ENCODE measurements at regions not wholly inside any gene's neighbourhood (a gene's known extent, or its start where the extent isn't known, plus 50 kb on each side); places are given as distances from the start of the nearest gene placed in this dataset.
"Not testable (repeated sequence)": the region's sequence is repeated elsewhere in the genome, so short reads cannot be mapped to it uniquely, and the experiment has no call there.

- H3K4me3 ChIP-seq, result no peak overlapping the region
- DNase-seq, result no peak
- H3K36me3 ChIP-seq, result no peaks in the 10 kb centered on the region
- H3K9me3 ChIP-seq, result no peaks in the 10 kb centered on the region
- H3K4me1 ChIP-seq, result no peaks in the 10 kb centered on the region
- H3K27ac ChIP-seq, result no peak overlapping the region
- intact Hi-C loops (cut with DNase I; ENCODE audit: low total_unique reads), result no loop called here
- TF ChIP-seq POLR2A (IDR thresholded peaks at IDR 0.05) (no peak), CTCF (IDR thresholded peaks at IDR 0.05) (no peak)
- no peaks in the 10 kb centered on the region for H3K27me3 ChIP-seq
Measured at GRCh38 chr6:16995511-16996250, 106.2 kb upstream of the STMND1 start.

GRCh38 chr6:16993396-16993795 is 108.5 kb upstream of the STMND1 start:
- intact Hi-C loops (cut with DNase I; ENCODE audit: low total_unique reads), result no loop called here
- TF ChIP-seq CTCF (IDR thresholded peaks at IDR 0.05), result no peak
- TF ChIP-seq POLR2A (IDR thresholded peaks at IDR 0.05), result no peak

GRCh38 chr6:16991981-16992629 is 109.7 kb upstream of the STMND1 start:
- TF ChIP-seq CTCF (IDR thresholded peaks at IDR 0.05) (no peak), POLR2A (IDR thresholded peaks at IDR 0.05) (no peak)
- Histone ChIP-seq H3K9me3 (no peaks in the 10 kb centered on the region), H3K36me3 (no peaks in the 10 kb centered on the region), H3K4me1 (peaks cover 0 to under 1% of the 10 kb centered on the region in 2 donors), H3K4me3 (no peak overlapping the region), H3K27me3 (no peaks in the 10 kb centered on the region), H3K27ac (no peak overlapping the region)
- intact Hi-C loops (cut with DNase I; ENCODE audit: low total_unique reads), result no loop called here
- no peak for DNase-seq

More at GRCh38 chr6:16993396-16993795, 108.5 kb upstream of the STMND1 start:
- no peaks in the 10 kb centered on the region for H3K9me3 ChIP-seq
- DNase-seq, result no peak
- no peaks in the 10 kb centered on the region for H3K4me1 ChIP-seq
- H3K4me3 ChIP-seq, result no peak overlapping the region
- H3K36me3 ChIP-seq, result no peaks in the 10 kb centered on the region
- no peaks in the 10 kb centered on the region for H3K27me3 ChIP-seq
- no peak overlapping the region for H3K27ac ChIP-seq

- H3K4me3 ChIP-seq; H3K9me3 ChIP-seq; H3K27me3 ChIP-seq; intact Hi-C loops (cut with DNase I; ENCODE audit: low total_unique reads); DNase-seq; H3K27ac ChIP-seq; H3K36me3 ChIP-seq: not testable (repeated sequence)
- H3K4me1 ChIP-seq, result peaks cover 0 to 12% of the 10 kb centered on the region in 2 donors
Measured at GRCh38 chr6:16989976-16990375, 111.9 kb upstream of the STMND1 start.

GRCh38 chr6:16989382-16989781 is 112.5 kb upstream of the STMND1 start:
- DNase-seq, result no peak
- intact Hi-C loops (cut with DNase I; ENCODE audit: low total_unique reads), result no loop called here
- H3K4me1 ChIP-seq, result peaks cover 0 to 12% of the 10 kb centered on the region in 2 donors
- H3K27me3 ChIP-seq, result no peaks in the 10 kb centered on the region
- TF ChIP-seq CTCF (IDR thresholded peaks at IDR 0.05) (no peak), POLR2A (IDR thresholded peaks at IDR 0.05) (no peak)
- no peak overlapping the region for H3K27ac ChIP-seq
- H3K4me3 ChIP-seq, result no peak overlapping the region
- no peaks in the 10 kb centered on the region for H3K9me3 ChIP-seq
- no peaks in the 10 kb centered on the region for H3K36me3 ChIP-seq
